AG04450 (cell line): ENCODE measurements at regions not wholly inside any gene's neighbourhood (a gene's known extent, or its start where the extent isn't known, plus 50 kb on each side); places are given as distances from the start of the nearest gene placed in this dataset.

Experiments
- CTCF ChIA-PET: fragments of 300-600, 350-600 bp; formaldehyde crosslinking; extraction: SDS; loops from one replicate; lab custom pipeline; 2022; ENCODE audit warnings: antibody characterized with exemption, inconsistent platforms; lab: Charles Lee
- POLR2A ChIA-PET: fragments of 350-600 bp; formaldehyde crosslinking; extraction: SDS; loops from one replicate; lab custom pipeline; 2021; ENCODE audit warnings: antibody characterized with exemption, inconsistent platforms; lab: Yijun Ruan, JAX
- DNase-seq: peaks from one replicate; pipeline ENCODE4 v3.0.0-alpha.2; 2011; ENCODE audit warnings: low read depth, low spot score
- H3K27ac ChIP-seq: one replicate; pipeline ENCODE4 v1.5.1; 2012; ENCODE audit warnings: low read depth, low read length, control low read depth
- H3K27me3 ChIP-seq: one replicate; pipeline ENCODE4 v1.6.0; 2012; ENCODE audit warnings: low read length; ENCODE audit not compliant: control insufficient read depth, insufficient read depth
- H3K4me3 ChIP-seq: 2 replicates; pipeline ENCODE4 v1.5.1; 2011; ENCODE audit warnings: mild to moderate bottlenecking, low read depth, low read length, control low read depth
- H3K9me3 ChIP-seq: 2 replicates; pipeline ENCODE4 v1.5.1; 2012; ENCODE audit warnings: low read length; ENCODE audit not compliant: control insufficient read depth, insufficient read depth
- CTCF ChIP-seq: IDR thresholded peaks from 2 replicates; pipeline ENCODE4 v1.5.1; 2011; ENCODE audit warnings: low read depth, low read length, control low read depth, inconsistent platforms

GRCh38 chr3:13190378-13190765 is 117.1 kb upstream of the IQSEC1 start:
- DNase-seq, result no peak
- Histone ChIP-seq H3K27me3 (peaks cover 4% of the 10 kb centered on the region), H3K9me3 (no peaks in the 10 kb centered on the region; the same call in 1 of the 2 replicates), H3K27ac (no peak overlapping the region), H3K4me3 (no peak overlapping the region)
- TF ChIP-seq CTCF, result no peak
- ChIA-PET POLR2A (no interaction called here), CTCF (no interaction called here)

GRCh38 chr3:13189639-13190377 is 116.6 kb upstream of the IQSEC1 start:
- POLR2A ChIA-PET, result no interaction called here
- no peak for TF ChIP-seq CTCF
- CTCF ChIA-PET, result no interaction called here

GRCh38 chr3:13188975-13189374 is 115.7 kb upstream of the IQSEC1 start:
- no peak overlapping the region for H3K4me3 ChIP-seq
- H3K27ac ChIP-seq, result no peak overlapping the region
- H3K9me3 ChIP-seq, result no peaks in the 10 kb centered on the region; the same call in 1 of the 2 replicates
- POLR2A ChIA-PET, result no interaction called here
- no peak for TF ChIP-seq CTCF
- H3K27me3 ChIP-seq, result peaks cover 4% of the 10 kb centered on the region
- DNase-seq, result no peak
- CTCF ChIA-PET, result no interaction called here

More at GRCh38 chr3:13189639-13190377, 116.6 kb upstream of the IQSEC1 start:
- Histone ChIP-seq H3K4me3 (no peak overlapping the region), H3K9me3 (no peaks in the 10 kb centered on the region; the same call in 1 of the 2 replicates), H3K27ac (no peak overlapping the region), H3K27me3 (peaks cover 4% of the 10 kb centered on the region)
- no peak for DNase-seq

- no peaks in the 10 kb centered on the region; the same call in 1 of the 2 replicates for H3K9me3 ChIP-seq
- no peak for TF ChIP-seq CTCF
- H3K4me3 ChIP-seq, result no peak overlapping the region
- no peak for DNase-seq
- POLR2A ChIA-PET, result no interaction called here
- no peak overlapping the region for H3K27ac ChIP-seq
- peaks cover 4% of the 10 kb centered on the region for H3K27me3 ChIP-seq
- CTCF ChIA-PET, result no interaction called here
These were observed 115.1 kb upstream of the IQSEC1 start for GRCh38 chr3:13188181-13188779.

- ChIA-PET POLR2A (no interaction called here), CTCF (no interaction called here)
- H3K27ac ChIP-seq, result no peak overlapping the region
- H3K27me3 ChIP-seq, result peaks cover 4% of the 10 kb centered on the region
- H3K4me3 ChIP-seq, result no peak overlapping the region
- H3K9me3 ChIP-seq, result no peaks in the 10 kb centered on the region; the same call in 1 of the 2 replicates
- no peak for DNase-seq
- no peak for TF ChIP-seq CTCF
These were observed 114.4 kb upstream of the IQSEC1 start for GRCh38 chr3:13187593-13187992.
